HG02970 (cell line): ENCODE measurements at regions not wholly inside any gene's neighbourhood (a gene's known extent, or its start where the extent isn't known, plus 50 kb on each side); places are given as distances from the start of the nearest gene placed in this dataset.

Experiments used
- ATAC-seq: cut with Tn5 transposase; IDR thresholded peaks from one replicate; pipeline ENCODE4 v1.9.1; 2021; ENCODE audit warnings: mild to moderate bottlenecking, moderate library complexity, moderate number of reproducible peaks; ENCODE audit not compliant: unreplicated experiment, low FRiP score

DNA sequence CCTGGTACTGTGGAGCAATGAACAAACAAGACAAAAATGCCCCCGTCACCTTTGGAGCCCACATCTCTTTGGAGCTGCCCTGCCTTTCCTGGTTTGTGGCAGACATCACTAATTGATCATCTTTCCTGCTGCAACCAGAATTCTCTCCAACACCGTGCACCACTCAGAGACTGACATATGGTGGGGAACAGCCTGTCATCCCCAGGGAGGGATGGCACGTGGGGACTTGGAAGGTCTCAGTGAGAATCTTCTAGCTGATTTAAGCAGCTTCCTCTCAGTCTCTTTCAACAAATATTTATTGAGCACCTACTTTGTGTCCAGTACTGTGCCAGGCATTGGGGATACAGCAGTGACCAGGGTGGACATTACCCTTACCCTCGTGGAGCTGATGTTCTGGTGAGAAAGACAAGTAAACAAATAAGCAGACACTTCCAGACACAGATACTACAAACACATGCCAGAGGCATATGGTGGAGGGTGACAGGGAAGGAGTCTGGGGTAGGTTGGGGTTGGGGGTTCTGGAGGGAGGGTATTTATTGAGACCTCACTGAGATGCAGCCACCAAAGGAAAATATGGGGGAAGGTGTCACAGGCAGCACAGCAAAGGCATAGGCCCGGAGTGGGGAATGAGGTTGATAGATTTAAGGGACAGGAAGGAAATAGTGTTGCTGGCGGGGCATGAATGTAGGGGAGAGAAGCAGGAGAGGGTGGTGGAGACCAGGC, 82.3 kb downstream of the CEBPB start:
- ATAC-seq, result no peak

- ATAC-seq, result no peak
Measured at GRCh38 chr20:50273601-50274491, 83.2 kb downstream of the CEBPB start.

DNA sequence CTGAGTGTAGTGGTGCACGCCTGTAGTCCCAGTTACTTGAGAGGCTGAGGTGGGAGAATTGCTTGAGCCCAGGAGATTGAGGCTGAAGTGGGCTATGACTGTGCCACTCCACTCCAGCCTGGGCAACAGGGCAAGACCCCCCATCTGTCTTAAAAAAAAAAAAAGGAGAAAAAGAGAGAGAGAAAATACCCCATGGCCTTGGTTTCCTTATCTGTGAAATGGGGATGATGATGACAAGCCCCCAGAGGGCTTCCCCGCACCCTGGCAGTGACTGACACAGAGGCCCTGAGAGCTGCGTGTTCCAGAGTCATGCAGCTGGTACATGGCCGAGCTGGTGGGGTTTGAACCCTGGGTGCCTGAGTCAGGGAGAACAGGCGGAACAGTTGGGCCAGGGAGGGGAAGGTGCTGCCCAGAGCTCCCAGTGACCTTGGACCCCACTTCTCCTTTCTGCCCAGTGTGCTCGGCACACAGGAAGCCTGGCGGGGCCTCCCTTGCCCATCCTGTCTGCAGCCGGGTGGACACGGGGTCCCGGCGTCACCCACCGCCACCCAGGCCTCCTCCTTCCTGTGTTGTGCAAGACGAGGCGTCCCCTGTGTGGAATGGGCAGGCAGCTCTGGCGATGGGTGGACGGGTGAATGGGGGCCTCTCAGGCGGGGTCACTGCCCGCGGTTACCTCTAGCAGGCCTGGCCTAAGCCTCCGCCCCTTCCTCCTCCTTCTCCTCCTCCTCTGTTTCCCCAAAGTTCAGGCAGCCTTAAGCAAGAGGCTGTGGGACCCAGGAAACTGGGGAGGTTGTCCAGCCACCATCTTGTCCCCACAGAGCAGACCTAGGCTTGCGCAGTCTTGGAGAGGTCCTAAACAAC, 84.2 kb downstream of the CEBPB start:
- no peak for ATAC-seq

DNA sequence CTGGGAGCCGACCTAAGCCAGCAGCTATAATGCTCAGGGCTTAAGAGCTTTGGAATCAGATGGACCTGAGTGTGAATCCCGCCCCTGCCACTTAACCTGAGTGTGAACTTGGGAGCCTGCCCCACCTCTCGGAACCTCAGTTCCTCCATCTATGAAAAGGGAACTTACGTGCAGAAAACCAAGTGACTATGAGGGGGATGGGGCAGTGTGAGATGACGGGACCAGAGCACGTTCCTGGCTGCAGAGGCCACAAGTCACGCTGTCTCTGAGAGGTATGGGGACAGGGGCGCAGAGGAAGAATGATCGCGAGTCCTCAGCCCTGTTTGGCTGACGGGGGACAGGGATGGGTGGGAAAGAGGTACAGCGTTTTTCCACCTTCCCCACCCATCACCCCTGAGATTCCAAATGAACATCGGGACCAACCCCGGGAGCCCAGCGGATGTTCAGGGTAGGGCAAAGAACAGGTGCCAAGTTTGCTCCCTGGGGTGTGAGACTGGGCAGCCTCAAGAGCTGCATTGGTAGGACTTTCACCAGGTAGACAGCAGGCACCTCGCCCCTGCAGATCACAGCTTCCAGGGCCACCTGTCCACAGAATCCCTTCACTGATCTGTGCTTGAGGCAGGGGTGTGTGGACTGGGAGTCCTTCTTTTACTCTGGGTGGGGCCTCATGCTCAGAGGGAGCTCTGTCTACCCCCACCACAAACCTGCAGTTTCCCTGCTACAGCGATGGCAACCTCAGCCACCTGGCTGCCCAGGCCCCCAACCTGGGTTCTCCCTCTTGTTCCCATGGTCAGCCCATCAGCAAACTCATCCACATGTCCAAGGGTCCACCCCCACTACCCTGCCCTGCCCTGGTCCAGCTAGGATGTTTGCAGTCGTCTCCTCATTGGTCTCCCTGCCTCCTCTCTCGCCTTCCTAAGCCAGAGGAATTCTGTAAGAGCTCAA, 85.8 kb downstream of the CEBPB start:
- ATAC-seq, result no peak

DNA sequence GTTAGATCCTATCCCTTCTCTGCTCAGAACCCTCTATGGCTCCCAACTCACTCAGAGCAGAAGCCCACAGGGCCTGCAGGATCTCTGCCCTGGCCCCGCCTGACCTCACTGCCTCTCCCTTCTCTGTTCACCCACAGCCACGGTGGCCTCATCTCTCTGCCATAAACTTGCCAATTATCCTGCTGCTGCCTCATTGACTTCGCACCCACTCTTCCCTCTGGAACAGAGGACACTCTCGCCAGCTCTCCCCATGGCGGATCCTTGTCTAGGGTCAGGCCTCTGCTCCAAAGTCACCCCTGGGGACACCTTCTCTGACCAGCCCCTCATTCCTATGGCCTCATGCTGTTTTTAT, 86.4 kb downstream of the CEBPB start:
- no peak for ATAC-seq

DNA sequence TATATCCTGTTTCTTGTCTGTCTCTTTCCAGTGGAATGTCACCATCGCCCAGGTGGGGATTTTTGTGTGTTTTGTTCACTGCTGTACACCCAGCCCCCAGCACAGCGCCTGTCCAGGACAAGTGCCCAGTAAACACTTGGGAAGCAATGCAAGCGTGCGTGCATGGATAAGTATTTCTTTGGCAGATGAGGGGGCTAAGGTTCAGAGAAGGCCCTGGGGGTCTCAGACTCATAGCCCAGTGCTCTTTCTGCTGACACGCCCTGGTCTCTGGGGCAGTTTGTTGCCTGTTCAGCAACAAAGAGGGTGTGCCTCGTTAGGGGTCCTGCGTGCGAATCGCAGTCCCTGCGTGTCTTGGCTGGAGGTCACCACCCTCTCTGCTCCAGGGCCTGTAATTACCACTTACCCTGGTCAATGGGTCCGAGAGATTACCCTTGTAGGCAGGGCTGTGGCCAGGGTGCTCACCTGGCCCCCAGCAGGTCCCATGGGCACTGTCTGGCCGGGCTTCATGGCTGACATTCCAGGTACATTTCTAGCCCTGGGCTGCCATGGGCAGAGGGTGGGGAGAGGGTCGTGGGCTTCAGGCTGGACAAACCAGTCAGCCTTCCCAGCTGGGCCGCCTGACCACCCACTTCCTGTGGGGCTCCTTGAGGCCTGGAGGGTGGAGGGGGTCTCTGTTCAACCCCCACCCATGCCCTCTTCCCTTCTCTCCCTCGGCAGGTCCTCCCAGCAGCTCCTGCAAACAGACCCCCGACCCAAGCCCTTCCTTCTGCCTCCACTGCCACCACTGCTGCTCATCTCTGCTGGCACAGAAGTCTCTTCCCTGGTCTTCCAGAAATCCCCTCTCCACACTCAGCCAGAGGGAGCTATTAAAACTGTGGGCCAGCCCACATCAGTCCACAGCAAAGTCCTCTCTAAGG, 87.1 kb downstream of the CEBPB start:
- ATAC-seq, result no peak

GRCh38 chr20:50278377-50278683, 87.7 kb downstream of the CEBPB start:
- ATAC-seq, result no peak

GRCh38 chr20:50278684-50279531, 88.3 kb downstream of the CEBPB start:
- no peak for ATAC-seq

DNA sequence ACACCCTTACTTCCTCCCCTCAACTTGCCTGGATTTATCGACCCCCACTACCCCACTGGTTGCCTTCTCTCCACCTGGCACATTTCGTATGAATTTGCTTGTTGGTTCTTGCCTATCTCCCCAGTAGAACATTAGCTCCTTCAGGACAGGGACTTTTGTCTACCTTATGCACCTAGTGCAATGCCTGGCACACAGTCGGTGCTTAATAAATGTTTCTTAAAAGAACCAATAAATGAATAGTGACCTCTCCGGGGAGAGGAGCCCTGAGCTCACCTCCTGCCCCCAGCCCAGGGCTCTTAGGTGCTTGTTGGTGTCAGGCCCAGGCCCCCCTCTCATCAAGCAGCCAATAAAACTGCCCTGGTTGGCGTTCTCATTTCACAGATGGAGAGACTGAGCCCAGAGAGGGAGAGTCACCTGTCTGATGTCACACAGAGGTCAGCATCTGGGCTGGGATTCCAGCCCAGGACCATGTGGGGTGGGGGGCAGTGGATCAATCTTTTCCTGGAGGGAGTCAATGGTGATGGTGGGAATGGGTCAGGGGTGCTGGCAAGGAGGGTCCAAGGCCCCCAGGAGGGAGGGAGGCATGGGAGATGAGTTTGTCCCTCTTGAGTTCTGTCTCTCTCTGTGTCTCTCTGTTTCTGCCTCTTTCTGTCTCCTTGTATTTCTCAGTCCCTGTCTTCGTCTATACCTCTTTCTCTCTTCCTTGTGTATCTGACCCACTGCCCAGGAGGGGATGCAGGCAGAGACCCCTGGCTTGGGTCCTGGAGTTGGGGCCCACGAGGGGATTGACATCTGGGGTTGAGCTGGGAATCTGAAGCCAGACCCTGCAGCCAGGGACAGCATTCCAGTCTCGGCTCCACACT, 89.6 kb downstream of the CEBPB start:
- no peak for ATAC-seq

- no peak for ATAC-seq
Measured at GRCh38 chr20:50280851-50281655, 90.4 kb downstream of the CEBPB start.

DNA sequence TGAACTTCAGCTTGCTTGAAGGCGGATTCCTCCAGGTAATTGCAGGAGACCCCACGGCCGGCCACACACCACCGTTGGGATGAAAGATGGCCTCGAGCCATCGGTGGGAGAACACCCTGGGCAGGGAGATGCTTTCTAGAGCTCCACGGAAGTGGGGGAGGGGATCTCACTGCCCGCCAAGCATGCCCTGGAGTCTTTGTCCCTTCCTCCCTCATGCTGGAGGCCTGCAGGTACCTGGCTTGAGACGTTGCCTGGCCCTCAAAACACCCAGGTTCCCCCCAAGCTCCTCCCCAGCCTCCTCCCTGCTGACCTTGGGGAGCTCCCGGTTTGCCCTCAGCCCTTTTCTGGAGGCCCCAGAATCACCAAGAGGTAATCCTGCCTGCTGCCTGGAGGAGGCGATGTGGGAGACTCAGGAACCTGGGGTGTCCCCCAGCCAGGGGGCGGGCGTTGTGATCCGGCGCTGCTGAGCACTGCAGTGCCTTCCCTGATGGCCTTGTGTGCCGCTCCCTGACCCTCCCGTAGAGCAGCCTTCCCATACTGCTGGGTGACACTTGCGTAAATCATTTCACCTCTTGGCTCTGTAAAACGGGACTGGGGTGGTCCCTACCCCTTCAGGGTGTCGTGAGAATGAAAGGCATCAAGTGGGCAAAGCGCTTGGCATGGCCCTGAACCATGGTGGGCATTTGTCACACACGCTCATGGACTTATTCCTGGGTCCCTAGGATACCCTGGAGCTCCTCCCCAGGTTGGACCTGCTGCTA, 91.4 kb downstream of the CEBPB start:
- ATAC-seq, result no peak

DNA sequence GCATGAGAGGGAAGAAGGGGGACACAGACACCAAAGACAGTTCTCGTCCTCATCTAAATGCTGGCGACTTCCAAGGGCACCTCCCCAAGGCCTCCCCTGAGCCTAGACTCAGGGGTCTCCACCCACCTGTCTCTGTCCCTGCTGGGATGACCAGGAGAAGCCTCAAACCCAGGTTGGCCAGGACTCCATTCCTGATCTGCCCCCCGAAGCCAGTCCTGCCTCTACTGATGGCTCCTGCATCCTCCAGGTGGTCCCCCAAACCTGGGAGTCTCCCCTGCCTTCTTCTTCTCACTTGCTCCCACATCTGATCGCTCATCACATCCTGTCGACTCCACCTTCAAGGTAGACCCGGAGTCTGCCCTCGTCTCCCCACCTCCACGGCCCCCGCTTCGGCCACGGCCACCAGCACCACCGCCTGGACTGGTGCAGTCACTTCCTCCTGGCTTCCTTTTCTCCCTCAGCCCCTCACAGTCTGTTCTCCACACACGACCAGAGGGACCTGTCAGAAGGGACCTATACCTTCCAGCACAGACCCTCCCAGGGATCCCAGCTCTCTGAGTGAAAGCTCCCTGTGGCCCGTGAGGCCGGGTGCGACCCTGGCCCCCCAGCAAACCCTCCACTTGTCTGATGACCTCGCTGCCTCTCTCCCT, 92.1 kb downstream of the CEBPB start:
- ATAC-seq, result no peak

GRCh38 chr20:50283370-50283769, 92.7 kb downstream of the CEBPB start:
- no peak for ATAC-seq

DNA sequence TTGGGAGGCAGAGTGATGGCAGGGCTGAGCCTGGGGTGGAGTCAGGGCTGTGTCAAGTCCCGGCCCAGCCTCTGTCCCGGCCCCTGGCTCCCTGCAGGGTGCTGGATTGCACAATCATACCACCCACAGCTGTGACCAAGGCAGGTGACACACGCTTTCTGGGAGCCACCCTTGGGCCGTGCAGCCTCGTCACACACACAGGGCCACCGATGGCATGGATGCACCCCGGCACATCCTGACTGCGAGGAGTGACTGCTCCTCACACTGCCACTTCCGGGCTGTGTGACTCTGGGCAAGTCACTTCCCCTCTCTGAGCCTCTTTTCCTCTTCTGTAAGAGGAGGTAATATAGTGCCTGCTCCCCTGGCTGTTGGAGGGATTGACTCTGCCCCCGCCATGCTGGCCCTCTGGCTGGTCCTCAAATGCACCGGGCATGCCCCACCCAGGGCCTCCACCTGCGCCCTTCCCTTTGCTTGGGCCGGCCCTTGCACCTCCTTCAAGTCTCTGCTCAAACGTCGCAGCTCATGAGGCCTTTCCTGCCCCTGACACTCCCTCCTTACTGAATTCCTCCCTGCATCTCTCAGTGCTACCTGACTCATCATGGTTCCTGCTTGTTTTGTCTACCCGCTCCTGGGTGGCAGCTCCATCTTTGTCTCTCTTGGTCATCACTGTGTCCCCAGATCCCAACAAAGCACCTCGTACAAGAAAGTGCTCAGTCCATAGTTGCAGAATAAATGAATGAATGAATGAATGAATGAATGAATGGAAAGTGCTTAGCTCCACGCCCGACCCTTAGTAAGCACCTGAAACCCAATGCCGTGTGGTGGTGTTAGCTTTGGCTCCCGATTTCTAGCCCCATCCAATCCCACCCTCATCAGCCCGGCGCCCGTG, 93.5 kb downstream of the CEBPB start:
- no peak for ATAC-seq
